NCI-H2227 (cell line): ENCODE measurements at regions not wholly inside any gene's neighbourhood (a gene's known extent, or its start where the extent isn't known, plus 50 kb on each side); places are given as distances from the start of the nearest gene placed in this dataset.

Experiments
- DNase-seq: peaks from one replicate; lab custom pipeline; 2025; ENCODE audit not compliant: unreplicated experiment; lab: John Stamatoyannopoulos, UW

DNA sequence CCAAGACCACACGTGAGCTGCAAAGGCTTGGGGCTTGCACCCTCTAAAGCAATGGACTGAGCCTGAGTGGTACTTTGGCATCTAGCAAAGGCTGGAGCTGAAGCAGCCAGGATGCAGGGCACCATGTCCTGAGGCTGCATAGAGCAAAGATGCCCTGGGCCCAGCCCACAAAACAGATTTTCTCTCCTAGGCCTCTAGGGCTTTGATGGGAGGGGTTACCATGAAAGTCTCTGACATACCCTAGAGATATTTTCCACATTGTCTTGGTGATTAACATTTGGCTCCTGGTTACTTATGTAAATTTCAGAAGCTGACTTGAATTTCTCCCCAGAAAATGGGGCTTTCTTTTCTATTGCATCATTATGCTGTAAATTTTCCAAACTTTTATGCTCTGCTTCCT is 438.3 kb downstream of the SLC16A7 start:
- DNase-seq = no peak

DNA sequence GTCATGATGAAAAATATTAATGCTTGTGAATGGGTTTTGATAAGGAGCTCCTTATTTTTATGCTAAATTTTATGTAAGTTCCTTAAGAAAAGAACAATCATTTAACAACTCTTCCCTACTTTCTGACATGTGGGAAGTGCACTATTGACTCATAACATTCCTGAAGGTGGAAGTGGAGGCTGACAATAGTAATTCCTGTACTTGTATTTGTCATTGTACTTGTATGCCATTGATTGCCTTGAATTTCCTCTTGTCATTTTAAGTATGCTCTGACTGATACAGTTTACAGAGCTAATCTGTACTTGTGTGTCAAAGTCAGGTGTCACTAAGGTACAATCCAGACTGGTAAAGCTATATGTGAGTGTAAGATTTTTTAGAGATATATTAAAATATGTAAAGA is 440.0 kb downstream of the SLC16A7 start:
- no peak for DNase-seq

DNA sequence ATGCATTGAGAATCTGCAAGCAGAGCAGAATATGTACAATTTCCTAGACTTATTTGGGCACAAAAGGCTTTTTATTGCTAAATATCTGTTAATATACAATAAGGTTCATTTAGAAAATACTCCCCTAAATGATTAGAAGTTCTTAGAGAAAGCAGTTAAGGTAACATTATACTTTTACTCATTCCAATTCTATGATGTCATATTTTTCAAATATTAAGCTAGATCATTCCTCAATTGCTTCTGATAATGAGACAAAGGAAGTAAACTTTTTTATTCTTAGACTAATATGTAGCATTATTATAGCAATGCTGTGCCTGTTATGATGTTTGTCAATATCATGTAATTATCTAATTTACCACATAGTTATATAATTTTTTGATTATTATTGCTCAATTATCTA is 447.0 kb downstream of the SLC16A7 start:
- DNase-seq = no peak

DNA sequence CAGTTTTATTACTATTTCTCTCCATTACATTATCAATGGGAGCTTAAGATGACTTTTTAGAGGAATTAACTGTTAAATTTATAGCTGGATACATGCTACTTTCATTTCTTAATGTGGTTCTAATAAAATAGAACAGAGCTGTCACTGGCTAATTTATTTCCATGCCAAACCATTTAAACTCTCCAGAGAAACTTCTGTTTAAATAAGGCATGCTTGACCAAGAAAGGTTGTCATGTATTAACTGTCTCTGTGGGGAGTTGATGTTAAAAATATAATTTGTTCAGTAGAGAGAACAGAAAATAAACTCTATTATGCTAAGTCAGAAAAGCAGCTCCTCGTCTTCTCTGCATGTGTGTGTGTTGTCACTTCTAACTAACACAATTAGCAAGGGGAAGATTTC is 447.4 kb downstream of the SLC16A7 start:
- DNase-seq = no peak

DNA sequence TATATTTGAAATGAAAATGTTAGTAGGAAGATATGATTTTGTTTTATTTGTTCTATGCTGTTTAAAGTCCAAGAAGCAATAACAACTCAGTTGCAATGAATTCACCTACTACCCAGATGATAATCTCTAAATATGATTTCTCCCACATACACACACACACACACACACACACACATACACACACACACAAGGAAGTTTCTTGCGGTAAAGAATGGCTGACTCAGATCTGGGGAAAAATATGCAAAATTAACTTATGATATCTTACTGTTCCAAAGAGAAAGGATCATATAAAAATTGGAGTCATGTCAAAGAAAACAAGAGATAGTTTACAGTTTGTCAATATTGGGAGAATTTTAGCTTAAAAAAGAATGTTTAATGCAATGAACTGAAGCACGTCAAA is 456.7 kb downstream of the SLC16A7 start:
- no peak for DNase-seq

DNA sequence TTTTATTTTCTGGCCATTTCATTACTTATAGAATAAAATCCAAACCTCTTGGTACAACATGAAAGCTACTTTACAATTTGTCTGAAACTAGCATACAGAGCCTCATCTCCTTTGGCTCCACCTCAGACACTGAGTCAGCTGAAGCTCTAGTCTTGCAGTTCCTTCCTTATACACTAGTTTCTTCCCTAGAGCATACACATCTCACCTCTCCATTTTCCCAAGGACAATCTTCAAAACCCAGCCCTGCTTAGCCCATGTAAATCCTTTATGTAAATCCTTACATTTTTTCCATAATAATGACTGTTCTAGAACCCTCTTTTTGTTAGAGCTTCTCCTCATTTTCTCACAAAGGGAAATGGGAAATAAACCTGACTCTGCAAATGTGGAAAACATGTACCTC is 463.4 kb downstream of the SLC16A7 start:
- no peak for DNase-seq

DNA sequence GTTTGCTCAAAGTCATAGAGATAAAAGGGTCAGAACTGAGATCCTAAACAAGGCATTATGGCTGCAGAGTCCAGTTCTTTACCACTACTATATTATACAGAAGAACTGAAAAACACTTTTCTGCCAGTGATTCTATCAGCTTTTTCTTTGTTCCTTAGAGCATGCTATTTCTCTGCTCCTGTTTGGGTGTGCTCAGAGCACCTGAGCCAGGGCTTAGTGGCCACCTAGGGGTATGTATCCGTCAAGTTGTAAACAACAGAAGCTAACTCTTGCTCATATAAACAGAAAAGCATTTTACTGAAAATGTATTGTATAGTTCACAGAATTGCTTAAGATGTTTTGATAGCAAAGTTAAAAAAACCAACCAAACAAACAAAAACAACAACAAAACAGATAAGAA is 470.8 kb downstream of the SLC16A7 start:
- DNase-seq = no peak

DNA sequence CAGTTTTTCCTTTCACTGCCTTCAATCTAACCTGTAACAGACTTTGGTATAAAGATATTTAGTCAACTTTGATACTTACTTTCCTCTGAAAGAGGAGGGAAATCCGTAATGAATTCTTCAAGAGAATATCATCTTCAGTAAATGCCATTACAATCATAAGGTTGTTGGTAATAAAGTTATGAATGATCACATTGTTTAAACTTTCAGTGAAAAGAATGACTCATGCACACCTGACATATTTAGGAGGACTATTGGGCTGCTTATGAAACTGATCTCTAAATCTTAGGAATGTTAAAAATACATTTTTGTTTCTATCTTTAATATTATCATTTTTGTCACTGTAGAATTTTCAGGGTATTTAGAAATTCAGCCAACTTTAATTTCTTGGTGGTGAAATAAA is 474.7 kb downstream of the SLC16A7 start:
- no peak for DNase-seq

DNA sequence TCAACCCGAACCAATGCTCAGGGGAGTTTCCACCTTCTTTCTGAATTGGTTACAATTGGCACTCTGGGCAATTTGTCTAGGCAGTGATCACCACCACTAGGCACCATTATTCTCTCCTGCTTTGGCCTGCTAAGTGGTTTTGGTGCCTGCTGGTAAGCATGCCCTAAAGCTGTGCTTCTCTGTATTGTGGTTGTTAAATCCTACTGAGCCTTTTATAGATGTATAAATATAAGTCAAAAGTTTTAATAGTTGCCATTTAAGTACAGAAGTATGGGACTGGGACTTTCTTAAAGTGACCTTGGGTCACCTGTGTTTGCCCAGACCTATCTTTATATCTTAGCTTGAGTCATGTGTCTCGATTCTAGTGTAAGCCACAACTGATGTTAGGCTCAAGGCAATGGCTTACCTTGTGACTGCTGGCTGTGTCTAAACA is 475.9 kb downstream of the SLC16A7 start:
- no peak for DNase-seq

DNA sequence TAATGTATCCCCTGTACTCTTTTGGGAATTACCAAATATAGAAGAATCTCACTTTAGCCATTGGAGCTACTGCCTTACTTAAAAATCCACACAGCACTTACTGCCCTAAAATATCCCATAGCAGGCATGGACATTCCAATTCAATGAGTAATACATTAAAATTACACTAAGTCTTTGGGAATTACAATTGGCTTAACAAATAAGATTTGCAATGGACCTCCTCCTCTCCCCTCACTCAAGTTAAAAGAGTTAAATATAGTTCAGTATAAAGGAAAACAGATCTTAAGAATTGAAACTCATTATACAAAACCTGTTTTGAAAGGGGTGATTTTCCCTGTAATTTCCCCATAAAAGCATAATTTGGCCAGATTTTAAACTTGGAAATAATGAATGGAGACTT is 477.1 kb downstream of the SLC16A7 start:
- DNase-seq = no peak

DNA sequence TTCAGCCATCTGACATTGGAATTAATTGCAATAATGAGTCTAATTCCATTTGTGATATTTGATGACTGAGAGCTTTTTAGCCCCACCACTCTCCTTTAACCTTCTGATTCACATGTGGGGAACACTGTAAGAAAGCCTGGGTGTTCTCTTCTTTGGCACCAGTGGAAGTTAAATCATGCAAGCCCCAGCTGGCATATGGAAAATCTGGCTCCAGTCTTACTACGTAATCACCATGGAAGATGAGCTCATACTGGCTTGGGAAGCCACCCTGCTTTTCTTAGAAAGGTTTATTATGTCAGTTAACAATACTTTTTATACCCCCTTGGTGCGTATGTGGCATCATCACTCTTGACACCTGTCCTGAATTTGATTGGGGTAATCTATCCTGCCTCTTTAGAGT is 479.3 kb downstream of the SLC16A7 start:
- no peak for DNase-seq

DNA sequence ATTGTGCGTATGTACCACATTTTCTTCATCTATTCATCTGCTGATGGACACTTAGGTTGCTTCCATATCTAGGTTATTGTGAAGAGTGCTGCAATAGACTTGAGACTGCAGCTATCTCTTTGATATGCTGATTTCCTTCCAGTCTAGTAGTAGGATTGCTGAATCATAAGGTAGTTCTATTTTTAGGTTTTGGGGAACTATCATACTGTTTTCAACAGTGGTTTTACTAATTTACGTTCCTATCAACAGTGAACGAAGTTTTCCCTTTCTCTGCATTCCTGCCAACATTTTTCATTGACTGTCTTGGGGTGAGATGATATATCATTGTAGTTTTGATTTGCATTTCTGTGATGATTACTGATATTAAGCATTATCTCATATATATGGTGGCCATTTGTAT is 482.2 kb downstream of the SLC16A7 start:
- no peak for DNase-seq

DNA sequence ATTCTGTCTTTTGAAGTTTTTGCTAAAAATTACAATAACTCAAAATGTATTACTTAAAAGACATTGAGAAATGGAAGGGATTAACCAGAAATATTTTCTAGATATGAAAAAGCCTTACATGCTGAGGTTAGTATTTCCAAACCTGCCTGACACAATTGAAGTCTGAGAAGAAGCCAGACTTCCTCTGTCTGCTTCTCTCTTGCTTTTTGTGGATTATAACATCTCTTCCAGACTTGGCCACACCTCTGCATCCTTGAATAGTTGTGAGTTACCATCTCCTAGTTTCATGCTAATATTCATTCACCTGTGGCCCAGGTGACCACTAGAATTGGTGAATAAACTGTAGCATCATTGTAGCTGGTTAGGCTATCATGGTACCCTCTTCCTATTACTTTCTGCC is 497.6 kb downstream of the SLC16A7 start:
- DNase-seq = no peak

DNA sequence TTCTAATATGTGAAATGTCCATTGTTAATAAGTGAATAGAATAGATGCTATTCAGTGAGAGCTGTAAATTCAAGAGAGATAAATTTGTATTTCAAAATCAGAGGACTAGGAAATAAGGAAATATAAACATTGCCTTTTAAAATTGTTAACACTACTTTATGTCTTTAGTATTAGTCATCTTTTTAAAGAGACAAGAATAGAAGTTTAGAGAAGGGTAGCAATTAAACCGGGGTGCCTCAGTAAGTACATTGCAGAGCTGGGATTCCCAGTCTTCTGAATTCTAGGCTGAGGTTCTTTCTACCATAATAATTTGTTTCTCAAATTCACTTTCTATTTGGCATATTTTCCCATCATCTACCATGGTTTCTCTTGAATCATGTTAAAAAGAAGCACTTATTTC is 498.6 kb downstream of the SLC16A7 start:
- no peak for DNase-seq

DNA sequence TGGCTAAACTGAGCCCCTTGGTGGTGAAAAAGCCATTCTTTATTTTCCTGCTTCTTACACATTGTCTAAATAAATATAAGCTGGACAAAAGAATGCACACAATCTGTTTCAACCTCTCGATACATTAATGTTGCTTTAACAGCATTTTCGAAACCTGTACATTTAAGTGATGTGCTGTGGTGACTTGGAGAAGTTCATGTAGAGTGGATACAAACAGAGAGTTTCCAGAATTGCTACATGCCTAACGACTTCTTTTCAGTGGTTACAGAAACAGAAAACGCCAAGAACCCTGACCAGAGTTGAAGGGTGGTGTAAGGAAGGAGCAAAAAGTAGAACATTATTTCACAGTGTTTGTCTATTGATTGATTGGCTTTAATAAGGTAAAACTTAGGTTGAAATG is 500.9 kb downstream of the SLC16A7 start:
- DNase-seq = no peak

DNA sequence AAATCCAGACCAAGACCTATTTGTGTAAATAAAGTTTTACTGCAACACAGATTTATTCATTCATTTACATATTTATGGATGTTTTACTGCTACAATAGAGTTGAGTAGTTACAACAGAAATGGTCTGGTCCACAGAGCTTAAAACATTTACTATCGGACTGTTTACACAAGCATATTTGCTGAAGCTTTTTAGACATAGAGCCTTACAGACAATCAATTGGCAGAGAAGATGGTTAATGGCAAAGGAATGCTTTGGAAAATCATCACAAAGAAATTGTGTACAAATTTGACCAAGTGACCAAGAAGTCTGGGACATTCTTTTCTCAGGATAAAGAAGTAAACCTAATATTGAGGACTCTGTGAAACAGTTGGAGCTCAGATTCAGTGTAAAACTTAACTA is 504.3 kb downstream of the SLC16A7 start:
- DNase-seq = no peak

DNA sequence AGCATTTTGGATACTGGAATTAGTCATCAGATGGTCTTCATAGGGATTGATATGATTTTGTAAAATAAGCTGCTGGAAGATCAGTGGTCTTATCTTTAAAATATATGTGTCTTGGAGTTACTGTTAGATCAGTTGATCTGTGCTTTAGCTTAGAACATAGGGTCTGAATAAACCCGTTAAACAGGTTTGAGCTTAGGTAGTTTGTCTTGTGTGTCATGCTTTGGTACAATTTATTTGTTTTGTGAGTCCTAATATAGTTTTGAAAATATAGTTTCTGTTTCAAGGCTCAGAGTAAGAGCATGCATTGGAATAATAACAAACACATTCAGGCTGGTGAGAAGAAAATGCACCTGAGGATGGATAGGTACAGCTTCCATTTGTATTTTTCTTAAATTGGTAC is 505.0 kb downstream of the SLC16A7 start:
- DNase-seq = no peak

DNA sequence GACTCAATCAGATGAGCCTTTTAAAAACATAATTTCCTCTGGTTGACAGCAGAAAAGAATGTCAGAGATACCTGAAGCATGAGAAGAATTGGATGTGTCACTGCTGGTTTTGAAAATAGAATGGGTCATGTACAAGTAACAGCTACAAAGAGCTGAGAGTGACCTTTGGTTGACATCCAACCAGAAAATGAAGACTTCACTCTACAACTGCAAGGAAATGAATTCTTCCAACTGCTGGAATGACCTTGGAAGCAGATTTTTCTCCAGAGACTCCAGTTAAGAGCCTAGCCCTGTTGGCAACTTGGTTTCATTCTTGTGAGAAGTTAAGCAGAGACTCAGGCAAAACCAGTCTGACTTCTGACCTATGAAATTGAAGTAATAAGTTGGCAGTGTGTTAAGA is 505.9 kb downstream of the SLC16A7 start:
- DNase-seq = no peak

DNA sequence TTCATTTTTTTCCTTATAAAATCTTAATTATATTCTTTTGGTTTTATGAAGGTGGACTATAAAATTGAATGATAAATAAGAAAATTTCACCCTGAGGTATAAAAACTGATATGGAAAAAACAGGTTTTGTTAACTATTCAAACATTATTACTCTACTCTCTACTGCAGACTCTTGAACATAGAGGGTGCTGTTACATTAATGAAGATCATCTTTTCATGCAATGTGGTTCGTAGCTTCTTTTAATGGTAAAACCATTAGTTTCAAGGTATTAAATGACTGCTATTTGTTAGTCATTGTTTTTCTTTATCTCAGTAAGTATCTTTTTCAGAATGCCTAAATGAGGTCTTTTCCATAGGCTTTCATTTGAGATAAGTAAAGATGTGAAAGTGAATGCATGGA is 510.4 kb downstream of the SLC16A7 start:
- DNase-seq = no peak

DNA sequence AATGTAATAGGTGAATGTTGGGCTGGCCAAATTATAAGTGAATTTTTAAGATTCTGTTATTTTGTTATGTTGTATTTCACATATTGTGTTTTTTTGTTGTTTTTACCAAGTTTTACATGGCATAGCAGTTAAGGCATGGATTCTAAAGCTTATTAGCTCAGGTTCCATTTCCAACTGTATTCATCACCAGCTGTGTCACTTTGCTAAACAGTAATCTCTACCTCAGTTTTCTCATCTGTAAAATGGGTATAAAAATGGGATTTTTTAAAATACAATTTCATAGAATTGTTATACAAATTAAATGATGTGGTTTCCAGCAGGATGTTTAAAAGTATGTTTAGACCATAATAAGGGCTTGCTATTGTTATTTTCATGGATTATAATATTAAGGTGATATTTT is 512.2 kb downstream of the SLC16A7 start:
- no peak for DNase-seq

DNA sequence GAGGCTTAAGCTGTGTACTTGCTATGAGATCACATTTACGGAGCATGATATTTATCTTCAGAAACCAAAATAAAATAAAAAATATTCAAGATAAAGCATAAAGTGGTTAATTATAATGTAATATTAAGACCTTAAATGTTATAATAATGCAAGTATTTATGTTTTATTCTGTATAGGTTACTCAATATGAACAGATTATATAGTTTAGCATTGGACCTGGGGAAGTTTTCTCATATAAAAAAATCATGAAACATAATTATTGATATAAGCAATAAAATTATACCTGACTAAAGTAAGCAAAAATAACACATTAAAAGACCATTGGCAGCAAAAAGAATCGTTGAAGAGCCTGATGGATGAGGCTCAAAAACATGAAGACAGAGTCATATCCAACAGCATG is 516.2 kb downstream of the SLC16A7 start:
- no peak for DNase-seq

DNA sequence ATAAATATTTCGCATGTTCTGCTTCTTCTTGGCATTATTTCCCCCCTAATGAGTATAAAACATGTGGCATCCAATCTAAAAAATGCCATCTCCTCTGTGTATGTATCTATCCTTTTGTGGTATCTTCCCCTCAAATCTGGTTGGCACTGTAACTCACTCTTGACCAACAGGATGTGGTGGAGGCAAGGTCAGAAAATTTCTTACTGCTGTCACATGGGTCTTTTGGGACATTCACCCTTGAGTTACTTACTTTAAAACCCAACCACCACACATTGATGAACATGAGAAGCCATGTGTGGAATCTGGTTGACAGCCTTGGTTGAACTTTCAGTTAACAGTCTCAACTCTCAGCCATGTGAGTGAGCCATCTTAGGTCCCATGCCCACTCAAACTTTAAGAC is 516.9 kb downstream of the SLC16A7 start:
- DNase-seq = no peak

DNA sequence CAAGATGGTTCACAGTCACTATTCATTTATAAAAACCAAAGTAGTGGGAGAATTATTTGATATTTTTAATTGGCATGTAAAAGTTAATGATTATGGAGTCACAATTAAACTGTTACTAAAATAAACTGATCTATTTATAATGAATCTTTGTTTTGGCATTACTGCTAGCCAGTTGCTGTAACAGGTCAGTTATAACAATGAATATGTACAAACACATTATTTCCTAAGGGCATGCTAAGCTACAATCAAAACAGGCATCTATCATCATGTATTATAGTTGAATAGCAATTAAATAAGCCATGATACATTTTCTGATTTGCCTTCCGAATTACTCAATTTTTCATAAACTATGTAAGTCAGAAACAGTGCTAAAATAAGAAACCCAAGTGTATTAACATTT is 518.3 kb downstream of the SLC16A7 start:
- DNase-seq = no peak

DNA sequence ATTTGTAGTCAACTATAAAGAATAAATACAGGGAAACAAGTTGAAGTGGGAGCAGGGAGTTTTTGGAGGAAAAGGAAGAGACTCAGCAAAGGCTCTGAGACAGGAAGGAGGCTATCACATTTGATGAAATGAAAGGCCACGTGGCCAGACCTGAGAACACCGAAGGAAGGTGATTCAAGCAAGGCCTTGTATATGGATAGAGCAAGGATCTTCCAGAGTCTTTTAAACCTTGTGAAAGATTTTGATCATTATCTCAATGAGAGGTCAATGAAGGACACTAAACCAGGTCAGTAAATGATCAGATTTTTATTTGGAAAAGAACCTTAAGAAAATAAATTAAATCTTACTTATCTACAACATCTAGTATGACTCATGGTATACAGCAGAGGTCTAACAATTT is 523.5 kb downstream of the SLC16A7 start:
- no peak for DNase-seq
